ENCODE measurements at regions not wholly inside any gene's neighbourhood (a gene's known extent, or its start where the extent isn't known, plus 50 kb on each side); places are given as distances from the start of the nearest gene placed in this dataset.

DNA sequence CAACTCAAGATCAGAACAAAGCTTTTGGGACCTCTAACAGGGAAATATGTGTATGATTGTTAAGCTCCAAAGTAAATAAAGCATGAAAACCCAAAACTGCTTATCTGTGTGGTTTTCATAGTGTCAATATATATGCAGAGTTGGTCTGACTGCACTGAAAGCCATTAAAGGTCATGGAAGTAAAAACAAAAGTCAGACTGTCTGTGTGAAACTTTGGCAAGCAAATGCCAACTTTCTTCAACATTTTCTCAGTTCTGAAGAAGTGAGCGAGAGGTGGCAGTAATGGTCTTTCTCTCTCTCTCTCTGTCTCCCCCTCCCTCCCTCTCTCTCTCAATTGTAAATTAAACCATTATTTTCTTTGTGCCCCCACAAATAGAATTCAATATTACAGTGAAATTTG, 100.1 kb upstream of the S1PR1 start:
- TF ChIP-seq, protein P1, sequence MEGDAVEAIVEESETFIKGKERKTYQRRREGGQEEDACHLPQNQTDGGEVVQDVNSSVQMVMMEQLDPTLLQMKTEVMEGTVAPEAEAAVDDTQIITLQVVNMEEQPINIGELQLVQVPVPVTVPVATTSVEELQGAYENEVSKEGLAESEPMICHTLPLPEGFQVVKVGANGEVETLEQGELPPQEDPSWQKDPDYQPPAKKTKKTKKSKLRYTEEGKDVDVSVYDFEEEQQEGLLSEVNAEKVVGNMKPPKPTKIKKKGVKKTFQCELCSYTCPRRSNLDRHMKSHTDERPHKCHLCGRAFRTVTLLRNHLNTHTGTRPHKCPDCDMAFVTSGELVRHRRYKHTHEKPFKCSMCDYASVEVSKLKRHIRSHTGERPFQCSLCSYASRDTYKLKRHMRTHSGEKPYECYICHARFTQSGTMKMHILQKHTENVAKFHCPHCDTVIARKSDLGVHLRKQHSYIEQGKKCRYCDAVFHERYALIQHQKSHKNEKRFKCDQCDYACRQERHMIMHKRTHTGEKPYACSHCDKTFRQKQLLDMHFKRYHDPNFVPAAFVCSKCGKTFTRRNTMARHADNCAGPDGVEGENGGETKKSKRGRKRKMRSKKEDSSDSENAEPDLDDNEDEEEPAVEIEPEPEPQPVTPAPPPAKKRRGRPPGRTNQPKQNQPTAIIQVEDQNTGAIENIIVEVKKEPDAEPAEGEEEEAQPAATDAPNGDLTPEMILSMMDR (IDR thresholded peaks at IDR 0.05 in 8 of 11, conservative IDR thresholded peaks at IDR 0.05 in 3 of 11): peak in 3 of 11 experiments; percentile 19 to 25 (median 21)
- TF ChIP-seq POLR2A (IDR thresholded peaks at IDR 0.05): no peak
